Mucosa of descending colon (tissue), 3 donors: ENCODE measurements at regions not wholly inside any gene's neighbourhood (a gene's known extent, or its start where the extent isn't known, plus 50 kb on each side); places are given as distances from the start of the nearest gene placed in this dataset.

Experiments used
- ATAC-seq: fragments of 200-7000 bp; cut with Tn5 transposase; one replicate; pipeline ENCODE4 v1.9.1; 2020; ENCODE audit warnings: mild to moderate bottlenecking, moderate library complexity
- DNase-seq, 3 donors: peaks; one replicate each; pipeline ENCODE4 v3.0.0-alpha.2; 2020
- H3K36me3 ChIP-seq: fragments of 200-600 bp; one replicate; pipeline ENCODE4 v1.8.0; 2021; ENCODE audit warnings: low read depth, mild to moderate bottlenecking
- H3K4me1 ChIP-seq: fragments of 200-600 bp; one replicate; pipeline ENCODE4 v1.8.0; 2021; ENCODE audit warnings: low read depth, mild to moderate bottlenecking
- H3K4me3 ChIP-seq: fragments of 200-600 bp; one replicate; pipeline ENCODE4 v1.8.0; 2021; ENCODE audit warnings: mild to moderate bottlenecking
- H3K9me3 ChIP-seq: fragments of 200-600 bp; one replicate; pipeline ENCODE4 v1.8.0; 2021; ENCODE audit warnings: mild to moderate bottlenecking
- CTCF ChIP-seq: fragments of 200-600 bp; IDR thresholded peaks from one replicate; pipeline ENCODE4 v1.8.0; 2022; ENCODE audit warnings: antibody characterized with exemption, mild to moderate bottlenecking
- intact Hi-C, 2 donors: fragments of 100-400 bp; cut with DNase I in 1 of 2; cut with micrococcal nuclease in 1 of 2; formaldehyde crosslinking; loops; one replicate each; pipeline versions ENCODE4 v1.11.0 to v1.11.1; 2022; cut with DNase I, micrococcal nuclease
- donor health status: DM: no; HTN: no; CAD: no; lungs with moderate emphysema.
- donor health status: DM: no; HTN: no; CAD: no.
- donor health status: DM: no; HTN: yes; CAD: no.

- Histone ChIP-seq H3K9me3 (no peaks in the 10 kb centered on the region), H3K4me3 (no peak overlapping the region), H3K4me1 (no peaks in the 10 kb centered on the region), H3K36me3 (no peaks in the 10 kb centered on the region)
- DNase-seq (no peak), ATAC-seq (no peak)
- no peak for TF ChIP-seq CTCF
- intact Hi-C loops, result no loop called here
Measured at GRCh38 chr9:135332979-135333748, 146.4 kb upstream of the PPP1R26 start.

GRCh38 chr9:135334953-135335460, 144.6 kb upstream of the PPP1R26 start:
- no peak for TF ChIP-seq CTCF
- Histone ChIP-seq H3K9me3 (no peaks in the 10 kb centered on the region), H3K4me3 (no peak overlapping the region), H3K36me3 (no peaks in the 10 kb centered on the region), H3K4me1 (no peaks in the 10 kb centered on the region)
- ATAC-seq (no peak), DNase-seq (no peak)
- intact Hi-C loops, result no loop called here

GRCh38 chr9:135335691-135336181, 143.8 kb upstream of the PPP1R26 start:
- H3K36me3 ChIP-seq, result no peaks in the 10 kb centered on the region
- DNase-seq, result peak in 1 of 3 donors; percentile 39

GRCh38 chr9:135336722-135337527, 142.7 kb upstream of the PPP1R26 start:
- H3K4me1 ChIP-seq, result no peaks in the 10 kb centered on the region
- H3K9me3 ChIP-seq, result no peaks in the 10 kb centered on the region
- DNase-seq (no peak), ATAC-seq (no peak)
- no peak overlapping the region for H3K4me3 ChIP-seq
- H3K36me3 ChIP-seq, result no peaks in the 10 kb centered on the region
- intact Hi-C loops, result no loop called here
- TF ChIP-seq CTCF, result no peak

More at GRCh38 chr9:135335691-135336181, 143.8 kb upstream of the PPP1R26 start:
- Histone ChIP-seq H3K4me3 (no peak overlapping the region), H3K4me1 (no peaks in the 10 kb centered on the region), H3K9me3 (no peaks in the 10 kb centered on the region)
- no peak for TF ChIP-seq CTCF
- no peak for ATAC-seq
- intact Hi-C loops, result no loop called here

GRCh38 chr9:135338546-135338945, 141.0 kb upstream of the PPP1R26 start:
- H3K4me1 ChIP-seq, result no peaks in the 10 kb centered on the region
- no peaks in the 10 kb centered on the region for H3K36me3 ChIP-seq
- no peak for DNase-seq
- no peaks in the 10 kb centered on the region for H3K9me3 ChIP-seq
- H3K4me3 ChIP-seq, result no peak overlapping the region
- TF ChIP-seq CTCF, result no peak
- intact Hi-C loops, result no loop called here
- ATAC-seq, result no peak
